ENCODE measurements at regions not wholly inside any gene's neighbourhood (a gene's known extent, or its start where the extent isn't known, plus 50 kb on each side); places are given as distances from the start of the nearest gene placed in this dataset.

DNA sequence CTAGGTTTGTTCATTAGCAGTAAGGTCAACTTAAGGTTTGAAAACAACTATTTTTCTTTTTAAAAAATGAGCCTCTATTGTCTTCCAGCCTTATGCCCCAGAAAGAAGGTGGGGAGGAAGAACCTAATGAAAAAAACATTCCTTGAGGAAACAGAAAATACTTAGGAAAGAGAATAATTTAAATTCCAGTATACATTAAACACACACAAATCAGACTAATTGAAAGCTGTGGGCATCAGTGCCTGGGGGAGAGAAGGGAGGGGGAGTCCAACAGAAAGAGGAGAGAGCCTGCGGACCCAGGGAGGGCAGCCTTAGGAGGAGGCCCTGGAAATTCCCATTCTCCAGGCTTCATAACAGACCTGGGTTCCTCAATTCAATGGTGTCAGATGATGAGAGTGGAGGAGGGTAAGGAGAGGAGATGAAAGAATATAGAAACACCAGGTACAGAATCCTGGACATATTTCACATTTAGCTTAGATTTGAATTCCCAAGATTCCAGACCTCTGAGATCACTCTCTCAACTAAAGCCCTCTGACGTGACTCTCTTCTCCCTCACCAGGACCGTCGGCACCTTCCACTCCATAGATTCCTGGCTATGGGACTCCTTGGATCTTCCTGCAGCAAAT lies 320.5 kb upstream of the UMPS start:
- TF ChIP-seq, protein P1, sequence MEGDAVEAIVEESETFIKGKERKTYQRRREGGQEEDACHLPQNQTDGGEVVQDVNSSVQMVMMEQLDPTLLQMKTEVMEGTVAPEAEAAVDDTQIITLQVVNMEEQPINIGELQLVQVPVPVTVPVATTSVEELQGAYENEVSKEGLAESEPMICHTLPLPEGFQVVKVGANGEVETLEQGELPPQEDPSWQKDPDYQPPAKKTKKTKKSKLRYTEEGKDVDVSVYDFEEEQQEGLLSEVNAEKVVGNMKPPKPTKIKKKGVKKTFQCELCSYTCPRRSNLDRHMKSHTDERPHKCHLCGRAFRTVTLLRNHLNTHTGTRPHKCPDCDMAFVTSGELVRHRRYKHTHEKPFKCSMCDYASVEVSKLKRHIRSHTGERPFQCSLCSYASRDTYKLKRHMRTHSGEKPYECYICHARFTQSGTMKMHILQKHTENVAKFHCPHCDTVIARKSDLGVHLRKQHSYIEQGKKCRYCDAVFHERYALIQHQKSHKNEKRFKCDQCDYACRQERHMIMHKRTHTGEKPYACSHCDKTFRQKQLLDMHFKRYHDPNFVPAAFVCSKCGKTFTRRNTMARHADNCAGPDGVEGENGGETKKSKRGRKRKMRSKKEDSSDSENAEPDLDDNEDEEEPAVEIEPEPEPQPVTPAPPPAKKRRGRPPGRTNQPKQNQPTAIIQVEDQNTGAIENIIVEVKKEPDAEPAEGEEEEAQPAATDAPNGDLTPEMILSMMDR (IDR thresholded peaks at IDR 0.05) = no peak
- TF ChIP-seq, protein P2, sequence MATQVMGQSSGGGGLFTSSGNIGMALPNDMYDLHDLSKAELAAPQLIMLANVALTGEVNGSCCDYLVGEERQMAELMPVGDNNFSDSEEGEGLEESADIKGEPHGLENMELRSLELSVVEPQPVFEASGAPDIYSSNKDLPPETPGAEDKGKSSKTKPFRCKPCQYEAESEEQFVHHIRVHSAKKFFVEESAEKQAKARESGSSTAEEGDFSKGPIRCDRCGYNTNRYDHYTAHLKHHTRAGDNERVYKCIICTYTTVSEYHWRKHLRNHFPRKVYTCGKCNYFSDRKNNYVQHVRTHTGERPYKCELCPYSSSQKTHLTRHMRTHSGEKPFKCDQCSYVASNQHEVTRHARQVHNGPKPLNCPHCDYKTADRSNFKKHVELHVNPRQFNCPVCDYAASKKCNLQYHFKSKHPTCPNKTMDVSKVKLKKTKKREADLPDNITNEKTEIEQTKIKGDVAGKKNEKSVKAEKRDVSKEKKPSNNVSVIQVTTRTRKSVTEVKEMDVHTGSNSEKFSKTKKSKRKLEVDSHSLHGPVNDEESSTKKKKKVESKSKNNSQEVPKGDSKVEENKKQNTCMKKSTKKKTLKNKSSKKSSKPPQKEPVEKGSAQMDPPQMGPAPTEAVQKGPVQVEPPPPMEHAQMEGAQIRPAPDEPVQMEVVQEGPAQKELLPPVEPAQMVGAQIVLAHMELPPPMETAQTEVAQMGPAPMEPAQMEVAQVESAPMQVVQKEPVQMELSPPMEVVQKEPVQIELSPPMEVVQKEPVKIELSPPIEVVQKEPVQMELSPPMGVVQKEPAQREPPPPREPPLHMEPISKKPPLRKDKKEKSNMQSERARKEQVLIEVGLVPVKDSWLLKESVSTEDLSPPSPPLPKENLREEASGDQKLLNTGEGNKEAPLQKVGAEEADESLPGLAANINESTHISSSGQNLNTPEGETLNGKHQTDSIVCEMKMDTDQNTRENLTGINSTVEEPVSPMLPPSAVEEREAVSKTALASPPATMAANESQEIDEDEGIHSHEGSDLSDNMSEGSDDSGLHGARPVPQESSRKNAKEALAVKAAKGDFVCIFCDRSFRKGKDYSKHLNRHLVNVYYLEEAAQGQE (IDR thresholded peaks at IDR 0.05; ENCODE audit: insufficient read depth in 1 of 2, low read depth in 2 of 2, low read length in 1 of 2) = no peak
